GM21515 (cell line): ENCODE measurements at regions not wholly inside any gene's neighbourhood (a gene's known extent, or its start where the extent isn't known, plus 50 kb on each side); places are given as distances from the start of the nearest gene placed in this dataset.

Experiments
- ATAC-seq: cut with Tn5 transposase; IDR thresholded peaks from one replicate; pipeline ENCODE4 v1.9.1; 2021; ENCODE audit not compliant: unreplicated experiment

- ATAC-seq, result no peak
Observed at GRCh38 chr22:46064228-46064965, 85.9 kb upstream of the PPARA start.

- ATAC-seq, result no peak
Observed at GRCh38 chr22:46064966-46065666, 85.2 kb upstream of the PPARA start.

GRCh38 chr22:46065691-46066454 is 84.5 kb upstream of the PPARA start:
- no peak for ATAC-seq

GRCh38 chr22:46066691-46067090 is 83.6 kb upstream of the PPARA start:
- ATAC-seq, result no peak

- no peak for ATAC-seq
Observed at GRCh38 chr22:46067159-46068111, 82.9 kb upstream of the PPARA start.

GRCh38 chr22:46068181-46068592 is 82.1 kb upstream of the PPARA start:
- ATAC-seq, result no peak

- ATAC-seq, result no peak
Observed at GRCh38 chr22:46068593-46069491, 81.5 kb upstream of the PPARA start.

GRCh38 chr22:46069521-46070214 is 80.7 kb upstream of the PPARA start:
- ATAC-seq, result no peak

GRCh38 chr22:46070215-46070802 is 80.0 kb upstream of the PPARA start:
- ATAC-seq, result no peak

GRCh38 chr22:46070803-46071450 is 79.4 kb upstream of the PPARA start:
- ATAC-seq, result no peak

GRCh38 chr22:46071451-46072109 is 78.7 kb upstream of the PPARA start:
- no peak for ATAC-seq

- ATAC-seq, result no peak
Observed at GRCh38 chr22:46072110-46072881, 78.0 kb upstream of the PPARA start.

- ATAC-seq, result no peak
Observed at GRCh38 chr22:46072981-46073682, 77.2 kb upstream of the PPARA start.

- no peak for ATAC-seq
Observed at GRCh38 chr22:46073683-46074504, 76.4 kb upstream of the PPARA start.

- ATAC-seq, result no peak
Observed at GRCh38 chr22:46074771-46075551, 75.4 kb upstream of the PPARA start.
